Endodermal cell (in vitro differentiated cells): ENCODE measurements at regions not wholly inside any gene's neighbourhood (a gene's known extent, or its start where the extent isn't known, plus 50 kb on each side); places are given as distances from the start of the nearest gene placed in this dataset.

Experiments
- DNase-seq: peaks from one replicate; pipeline ENCODE4 v3.0.0-alpha.2; 2017
- H3K27ac ChIP-seq: 2 replicates; pipeline ENCODE4 v1.5.1; 2013; ENCODE audit warnings: mild to moderate bottlenecking, low read depth, low read length, moderate library complexity
- H3K27me3 ChIP-seq: 2 replicates; pipeline ENCODE4 v1.6.1; 2013; ENCODE audit warnings: mild to moderate bottlenecking, low read length, moderate library complexity; ENCODE audit not compliant: insufficient read depth, control insufficient read depth, poor library complexity, severe bottlenecking
- H3K36me3 ChIP-seq: 2 replicates; pipeline ENCODE4 v1.7.0; 2013; ENCODE audit warnings: mild to moderate bottlenecking, low read length, moderate library complexity; ENCODE audit not compliant: control insufficient read depth, insufficient read depth
- H3K4me1 ChIP-seq: one replicate; pipeline ENCODE4 v1.7.0; 2013; ENCODE audit warnings: low read length; ENCODE audit not compliant: control insufficient read depth, insufficient read depth
- H3K4me3 ChIP-seq: 2 replicates; pipeline ENCODE4 v1.5.1; 2013; ENCODE audit warnings: mild to moderate bottlenecking, low read length, moderate library complexity
- H3K9ac ChIP-seq: 2 replicates; pipeline ENCODE4 v1.6.1; 2013; ENCODE audit warnings: mild to moderate bottlenecking, low read length, moderate library complexity; ENCODE audit not compliant: poor library complexity, severe bottlenecking; ENCODE audit errors: extremely low read depth
- H3K9me3 ChIP-seq: 2 replicates; pipeline ENCODE4 v1.6.1; 2013; ENCODE audit warnings: mild to moderate bottlenecking, low read length, moderate library complexity; ENCODE audit not compliant: control insufficient read depth
- H3K27ac Mint-ChIP-seq: 2 replicates; pipeline ENCODE4 v1.8.0; 2020; ENCODE audit warnings: mixed read lengths
- H3K27me3 Mint-ChIP-seq: 2 replicates; pipeline ENCODE4 v1.8.0; 2021; ENCODE audit warnings: mild to moderate bottlenecking, mixed read lengths; ENCODE audit not compliant: insufficient read depth
- H3K36me3 Mint-ChIP-seq: 2 replicates; pipeline ENCODE4 v1.8.0; 2020; ENCODE audit warnings: low read depth, mixed read lengths
- H3K4me1 Mint-ChIP-seq: 2 replicates; pipeline ENCODE4 v1.8.0; 2020; ENCODE audit warnings: mixed read lengths
- H3K4me3 Mint-ChIP-seq: 2 replicates; pipeline ENCODE4 v1.8.0; 2020; ENCODE audit warnings: mild to moderate bottlenecking, moderate library complexity, mixed read lengths
- H3K9me3 Mint-ChIP-seq: 2 replicates; pipeline ENCODE4 v1.8.0; 2020; ENCODE audit warnings: mild to moderate bottlenecking, mixed read lengths
- CTCF ChIP-seq: fragments of 200-600 bp; sonication (generic); conservative IDR thresholded peaks from 2 replicates; pipeline ENCODE4 v1.5.0; 2021; ENCODE audit warnings: antibody characterized with exemption, mild to moderate bottlenecking
- WGBS, 2 experiments: methylation state at CpG; one replicate each; pipeline versions ENCODE4 v1.1.5 to v1.1.7; 2013; ENCODE audit warnings: missing lambda C conversion rate in 2 of 2, mixed read lengths in 1 of 2; ENCODE audit not compliant: insufficient coverage in 1 of 2, insufficient read length in 1 of 2; 5-methylcytosine and 5-hydroxymethylcytosine counted together

GRCh38 chr14:106051796-106052195, 525.4 kb downstream of the TMEM121 start:
- Mint-ChIP-seq H3K27me3 (no peaks in the 10 kb centered on the region), H3K4me1 (no peaks in the 10 kb centered on the region), H3K36me3 (no peaks in the 10 kb centered on the region), H3K27ac (no peak overlapping the region), H3K4me3 (no peak overlapping the region), H3K9me3 (peaks cover 97% of the 10 kb centered on the region)
- Histone ChIP-seq H3K27me3 (no peaks in the 10 kb centered on the region), H3K9me3 (peaks cover 95% of the 10 kb centered on the region), H3K36me3 (no peaks in the 10 kb centered on the region), H3K4me3 (no peak overlapping the region), H3K27ac (no peak overlapping the region), H3K9ac (no peak overlapping the region), H3K4me1 (no peaks in the 10 kb centered on the region)
- TF ChIP-seq CTCF: no peak
- DNase-seq: no peak
- WGBS, 2 experiments: 73 to 83% methylated on average over 1 to 2 of the region's 2 CpGs

GRCh38 chr14:106055289-106055688, 528.9 kb downstream of the TMEM121 start:
- DNase-seq: no peak
- no peak for TF ChIP-seq CTCF
- no peak overlapping the region for H3K27ac Mint-ChIP-seq
- H3K9me3 Mint-ChIP-seq: peaks cover 93% of the 10 kb centered on the region
- Histone ChIP-seq H3K36me3 (no peaks in the 10 kb centered on the region), H3K9me3 (peaks cover 86% of the 10 kb centered on the region), H3K27me3 (no peaks in the 10 kb centered on the region), H3K4me1 (no peaks in the 10 kb centered on the region), H3K27ac (no peak overlapping the region), H3K4me3 (no peak overlapping the region), H3K9ac (no peak overlapping the region)
- no peaks in the 10 kb centered on the region for H3K36me3 Mint-ChIP-seq
- no peaks in the 10 kb centered on the region for H3K27me3 Mint-ChIP-seq
- whole genome bisulfite sequencing, 2 experiments: 40 to 54% methylated on average over 1 to 6 of the region's 6 CpGs
- no peak overlapping the region for H3K4me3 Mint-ChIP-seq
- H3K4me1 Mint-ChIP-seq: no peaks in the 10 kb centered on the region

- H3K27ac ChIP-seq: no peak overlapping the region
- no peak overlapping the region for H3K9ac ChIP-seq
- TF ChIP-seq CTCF: no peak
- H3K9me3 ChIP-seq: peaks cover 79% of the 10 kb centered on the region
- 46 to 55% methylated on average over 3 to 8 of the region's 8 CpGs for WGBS, 2 experiments
- no peaks in the 10 kb centered on the region for H3K27me3 ChIP-seq
- Mint-ChIP-seq H3K4me3 (no peak overlapping the region), H3K36me3 (no peaks in the 10 kb centered on the region), H3K27ac (no peak overlapping the region), H3K27me3 (no peaks in the 10 kb centered on the region), H3K9me3 (peaks cover 96% of the 10 kb centered on the region), H3K4me1 (no peaks in the 10 kb centered on the region)
- H3K4me3 ChIP-seq: no peak overlapping the region
- no peaks in the 10 kb centered on the region for H3K36me3 ChIP-seq
- DNase-seq: no peak
- H3K4me1 ChIP-seq: no peaks in the 10 kb centered on the region
Observed at GRCh38 chr14:106058342-106058741, 532.0 kb downstream of the TMEM121 start.
